ENCODE measurements at regions not wholly inside any gene's neighbourhood (a gene's known extent, or its start where the extent isn't known, plus 50 kb on each side); places are given as distances from the start of the nearest gene placed in this dataset.

GRCh38 chr7:9889554-9889953, 1084.1 kb upstream of the PHF14 start:
- ChIA-PET CTCF (no interaction called here), POLR2A (ENCODE audit: low non-redundant PET) (no interaction called here)
- Histone ChIP-seq H3K4me1 (ENCODE audit: insufficient read depth, low read length, poor library complexity, severe bottlenecking) (no peaks in the 10 kb centered on the region), H3K4me3 (ENCODE audit: low read depth, low read length, poor library complexity, severe bottlenecking) (no peak overlapping the region), H3K27ac (ENCODE audit: low read depth, low read length, poor library complexity, severe bottlenecking) (no peak overlapping the region), H3K27me3 (replicated peaks; ENCODE audit: insufficient read depth, low read depth, low read length, poor library complexity) (no peaks in the 10 kb centered on the region), H3K9me3 (ENCODE audit: low read depth, low read length, poor library complexity, severe bottlenecking) (peaks cover 6% of the 10 kb centered on the region), H3K36me3 (ENCODE audit: insufficient read depth, low read length, poor library complexity, severe bottlenecking) (no peaks in the 10 kb centered on the region)
- TF ChIP-seq EZH2 (IDR thresholded peaks at IDR 0.05; ENCODE audit: borderline replicate concordance, low read depth, low read length, poor library complexity, severe bottlenecking) = no peak
- TF ChIP-seq, protein P1, sequence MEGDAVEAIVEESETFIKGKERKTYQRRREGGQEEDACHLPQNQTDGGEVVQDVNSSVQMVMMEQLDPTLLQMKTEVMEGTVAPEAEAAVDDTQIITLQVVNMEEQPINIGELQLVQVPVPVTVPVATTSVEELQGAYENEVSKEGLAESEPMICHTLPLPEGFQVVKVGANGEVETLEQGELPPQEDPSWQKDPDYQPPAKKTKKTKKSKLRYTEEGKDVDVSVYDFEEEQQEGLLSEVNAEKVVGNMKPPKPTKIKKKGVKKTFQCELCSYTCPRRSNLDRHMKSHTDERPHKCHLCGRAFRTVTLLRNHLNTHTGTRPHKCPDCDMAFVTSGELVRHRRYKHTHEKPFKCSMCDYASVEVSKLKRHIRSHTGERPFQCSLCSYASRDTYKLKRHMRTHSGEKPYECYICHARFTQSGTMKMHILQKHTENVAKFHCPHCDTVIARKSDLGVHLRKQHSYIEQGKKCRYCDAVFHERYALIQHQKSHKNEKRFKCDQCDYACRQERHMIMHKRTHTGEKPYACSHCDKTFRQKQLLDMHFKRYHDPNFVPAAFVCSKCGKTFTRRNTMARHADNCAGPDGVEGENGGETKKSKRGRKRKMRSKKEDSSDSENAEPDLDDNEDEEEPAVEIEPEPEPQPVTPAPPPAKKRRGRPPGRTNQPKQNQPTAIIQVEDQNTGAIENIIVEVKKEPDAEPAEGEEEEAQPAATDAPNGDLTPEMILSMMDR (conservative IDR thresholded peaks at IDR 0.05; ENCODE audit: low read depth, low read length) = no peak
- no peak for DNase-seq (ENCODE audit: low spot score)
- intact Hi-C loops (cut with micrococcal nuclease; ENCODE audit: unreplicated experiment) = no loop called here
- no TSS peak for BruUV-seq (replicated peaks)

DNA sequence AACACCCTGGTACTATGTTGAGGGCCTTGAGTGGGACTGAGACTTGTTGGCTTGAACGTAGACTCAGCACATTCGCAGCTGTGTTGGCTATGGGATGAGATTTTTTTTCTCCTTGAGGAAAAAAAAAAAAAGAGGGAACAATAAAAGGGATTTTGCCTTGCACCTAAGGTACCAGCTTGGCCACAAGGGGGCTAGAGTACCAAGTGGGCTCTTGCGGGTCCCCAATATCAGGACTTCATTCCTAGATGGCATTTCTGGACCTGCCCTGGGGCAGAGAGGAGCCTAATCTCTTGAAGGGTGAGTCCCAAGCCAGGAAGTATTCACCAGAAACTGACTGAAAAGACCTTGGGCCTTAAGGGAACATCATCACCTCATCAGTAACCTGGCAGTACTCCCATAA, 1083.6 kb upstream of the PHF14 start:
- BruUV-seq (replicated peaks) = no TSS peak
- TF ChIP-seq, protein P1 (conservative IDR thresholded peaks at IDR 0.05; ENCODE audit: low read depth, low read length) = no peak
- no peak for TF ChIP-seq EZH2 (IDR thresholded peaks at IDR 0.05; ENCODE audit: borderline replicate concordance, low read depth, low read length, poor library complexity, severe bottlenecking)
- DNase-seq (ENCODE audit: low spot score) = no peak
- intact Hi-C loops (cut with micrococcal nuclease; ENCODE audit: unreplicated experiment) = no loop called here
- H3K4me1 ChIP-seq (ENCODE audit: insufficient read depth, low read length, poor library complexity, severe bottlenecking) = no peaks in the 10 kb centered on the region
- no peak overlapping the region for H3K4me3 ChIP-seq (ENCODE audit: low read depth, low read length, poor library complexity, severe bottlenecking)
- peaks cover 8% of the 10 kb centered on the region for H3K9me3 ChIP-seq (ENCODE audit: low read depth, low read length, poor library complexity, severe bottlenecking)
- no peak overlapping the region for H3K27ac ChIP-seq (ENCODE audit: low read depth, low read length, poor library complexity, severe bottlenecking)
- H3K36me3 ChIP-seq (ENCODE audit: insufficient read depth, low read length, poor library complexity, severe bottlenecking) = no peaks in the 10 kb centered on the region
- CTCF ChIA-PET = no interaction called here
- H3K27me3 ChIP-seq (replicated peaks; ENCODE audit: insufficient read depth, low read depth, low read length, poor library complexity) = no peaks in the 10 kb centered on the region
- POLR2A ChIA-PET (ENCODE audit: low non-redundant PET) = no interaction called here

- no peak overlapping the region for H3K27ac ChIP-seq (ENCODE audit: low read depth, low read length, poor library complexity, severe bottlenecking)
- no peaks in the 10 kb centered on the region for H3K36me3 ChIP-seq (ENCODE audit: insufficient read depth, low read length, poor library complexity, severe bottlenecking)
- no peaks in the 10 kb centered on the region for H3K4me1 ChIP-seq (ENCODE audit: insufficient read depth, low read length, poor library complexity, severe bottlenecking)
- H3K4me3 ChIP-seq (ENCODE audit: low read depth, low read length, poor library complexity, severe bottlenecking) = no peak overlapping the region
- no peaks in the 10 kb centered on the region for H3K27me3 ChIP-seq (replicated peaks; ENCODE audit: insufficient read depth, low read depth, low read length, poor library complexity)
- no TSS peak for BruUV-seq (replicated peaks)
- no peak for DNase-seq (ENCODE audit: low spot score)
- CTCF ChIA-PET = no interaction called here
- intact Hi-C loops (cut with micrococcal nuclease; ENCODE audit: unreplicated experiment) = no loop called here
- TF ChIP-seq, protein P1 (conservative IDR thresholded peaks at IDR 0.05; ENCODE audit: low read depth, low read length) = no peak
- TF ChIP-seq EZH2 (IDR thresholded peaks at IDR 0.05; ENCODE audit: borderline replicate concordance, low read depth, low read length, poor library complexity, severe bottlenecking) = no peak
- H3K9me3 ChIP-seq (ENCODE audit: low read depth, low read length, poor library complexity, severe bottlenecking) = peaks cover 4% of the 10 kb centered on the region
- POLR2A ChIA-PET (ENCODE audit: low non-redundant PET) = no interaction called here
These were observed 1082.6 kb upstream of the PHF14 start for GRCh38 chr7:9891056-9891455.
